HG02759 (cell line): ENCODE measurements at regions not wholly inside any gene's neighbourhood (a gene's known extent, or its start where the extent isn't known, plus 50 kb on each side); places are given as distances from the start of the nearest gene placed in this dataset.

Source experiments
- ATAC-seq: cut with Tn5 transposase; IDR thresholded peaks from one replicate; pipeline ENCODE4 v1.9.1; 2021; ENCODE audit warnings: mild to moderate bottlenecking, moderate library complexity; ENCODE audit not compliant: unreplicated experiment

GRCh38 chr2:219995399-219995798 is 368.0 kb downstream of the SLC4A3 start:
- no peak for ATAC-seq

GRCh38 chr2:219995991-219996765 is 368.7 kb downstream of the SLC4A3 start:
- ATAC-seq = no peak

DNA sequence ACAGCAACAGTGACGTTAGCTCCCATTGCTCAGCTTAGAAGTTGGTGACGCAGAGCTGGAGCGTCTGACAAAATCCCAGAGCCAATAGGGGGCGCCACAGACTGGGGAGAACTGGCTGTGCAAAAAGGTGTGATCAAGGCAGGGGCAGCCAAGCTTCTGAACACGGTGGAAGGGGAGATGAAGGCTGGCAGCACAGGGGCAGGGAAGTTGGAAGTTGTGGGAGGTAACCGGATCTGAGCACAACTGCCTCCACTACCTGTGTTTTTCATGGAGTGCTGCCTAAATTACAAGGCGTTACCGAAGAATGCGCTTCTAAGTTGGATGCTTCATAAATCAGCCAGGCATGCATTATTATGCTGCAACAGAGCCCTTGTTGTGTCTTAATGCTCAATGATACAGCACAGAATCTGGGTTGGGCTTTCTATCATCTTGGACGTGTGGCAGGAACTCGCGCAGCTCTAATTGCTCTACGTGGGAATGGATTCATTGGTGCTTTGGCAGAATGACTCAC is 370.0 kb downstream of the SLC4A3 start:
- no peak for ATAC-seq

- no peak for ATAC-seq
These were observed 370.7 kb downstream of the SLC4A3 start for GRCh38 chr2:219998107-219998506.

- ATAC-seq = no peak
These were observed 371.3 kb downstream of the SLC4A3 start for GRCh38 chr2:219998714-219999227.

- no peak for ATAC-seq
These were observed 372.6 kb downstream of the SLC4A3 start for GRCh38 chr2:220000080-220000479.

DNA sequence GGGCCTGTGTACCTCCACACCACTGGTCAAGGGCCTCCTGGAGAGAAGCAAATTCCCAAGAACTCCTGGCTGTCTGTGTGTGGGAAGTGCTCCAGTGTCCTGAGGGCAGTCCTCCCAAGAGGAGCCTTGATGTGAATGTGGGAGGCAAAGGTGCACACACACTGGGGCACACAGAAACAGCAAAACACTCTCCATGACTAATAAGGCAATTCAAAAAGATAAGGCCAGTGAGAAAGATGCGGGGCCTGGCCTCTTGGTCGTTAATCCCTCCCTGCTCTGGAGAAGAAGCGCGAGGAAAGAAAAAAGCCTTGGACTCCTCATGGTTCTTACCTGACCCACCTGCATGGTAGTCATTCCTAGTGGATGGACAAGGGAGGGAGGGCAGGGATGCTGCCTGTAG is 373.2 kb downstream of the SLC4A3 start:
- no peak for ATAC-seq

DNA sequence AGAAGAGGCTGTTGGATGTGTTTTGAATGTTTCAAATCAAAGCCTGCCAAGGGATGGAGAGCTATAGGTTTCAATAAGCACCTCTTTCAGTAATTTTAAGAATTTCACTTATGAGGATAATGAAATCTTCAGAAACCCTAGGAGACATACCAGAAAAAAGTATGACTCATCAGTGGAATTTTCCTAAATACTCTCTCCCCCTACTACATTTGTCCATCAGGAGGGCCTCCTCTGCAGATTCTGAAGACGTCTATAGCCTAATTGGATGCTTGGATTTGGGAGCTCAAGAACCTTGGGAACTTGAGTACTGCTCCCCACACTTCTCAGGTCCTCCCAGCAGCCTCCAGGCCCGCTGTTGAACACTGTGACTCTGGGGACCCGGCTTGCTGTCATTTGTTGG is 374.3 kb downstream of the SLC4A3 start:
- ATAC-seq = no peak

DNA sequence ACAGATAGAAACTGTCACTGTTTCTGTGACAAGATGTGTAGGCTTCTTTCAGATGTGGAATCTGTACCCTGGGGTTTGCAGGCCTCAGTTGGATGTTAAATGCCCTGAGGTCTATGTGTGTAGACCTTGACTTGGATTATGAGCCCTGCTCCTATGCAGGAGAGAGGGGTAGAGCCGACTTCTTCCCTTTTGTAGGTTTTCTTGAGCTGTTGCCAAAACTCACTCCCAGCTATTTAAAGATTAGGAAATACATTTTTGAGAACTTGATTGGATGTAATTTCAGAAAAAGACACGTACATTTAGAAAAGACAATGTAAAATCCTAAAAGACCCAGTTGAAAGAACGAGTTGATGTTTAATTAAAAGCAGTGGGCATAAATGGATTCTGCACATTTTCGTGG is 374.8 kb downstream of the SLC4A3 start:
- no peak for ATAC-seq

DNA sequence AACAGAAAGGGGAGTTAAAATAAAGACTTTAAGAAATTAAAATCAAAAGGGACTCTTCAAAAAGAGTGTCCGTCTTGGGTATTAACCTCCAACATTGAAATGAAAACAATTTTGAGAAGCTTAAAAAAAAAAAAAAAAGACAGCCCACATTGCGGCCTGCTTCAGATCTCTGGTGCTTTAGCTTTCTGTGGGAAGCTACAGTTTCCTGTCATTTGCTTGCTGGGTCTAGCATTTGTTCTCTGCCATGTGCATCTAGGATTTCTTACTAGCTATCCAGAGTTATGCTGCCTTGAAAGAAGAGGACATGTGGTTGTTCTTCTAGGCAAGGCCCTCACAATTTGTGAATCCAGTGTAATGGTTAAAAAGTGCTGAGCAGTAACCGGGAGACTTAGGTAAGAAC is 375.3 kb downstream of the SLC4A3 start:
- ATAC-seq = no peak

GRCh38 chr2:220005362-220005761 is 377.9 kb downstream of the SLC4A3 start:
- ATAC-seq = no peak

GRCh38 chr2:220006152-220006621 is 378.8 kb downstream of the SLC4A3 start:
- no peak for ATAC-seq

DNA sequence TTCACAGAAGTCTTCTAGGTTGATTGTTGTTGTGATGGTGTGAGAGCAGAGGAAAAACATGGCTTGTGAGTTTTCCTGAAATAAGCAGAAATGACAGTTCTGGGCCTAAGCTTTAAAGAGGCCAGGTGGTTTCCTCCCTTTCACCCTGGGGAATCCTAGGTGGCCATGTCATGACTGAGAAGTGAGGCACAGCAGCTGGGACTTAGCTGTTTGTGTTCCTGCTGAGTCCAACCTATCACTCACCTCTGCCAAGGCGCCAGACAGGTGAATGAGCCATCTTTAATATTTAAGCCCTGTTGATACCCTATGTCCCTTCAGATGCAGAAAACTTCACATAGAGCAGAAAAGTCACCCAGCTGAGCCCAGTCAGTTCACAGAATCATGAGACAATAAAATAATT is 384.4 kb downstream of the SLC4A3 start:
- ATAC-seq = no peak

DNA sequence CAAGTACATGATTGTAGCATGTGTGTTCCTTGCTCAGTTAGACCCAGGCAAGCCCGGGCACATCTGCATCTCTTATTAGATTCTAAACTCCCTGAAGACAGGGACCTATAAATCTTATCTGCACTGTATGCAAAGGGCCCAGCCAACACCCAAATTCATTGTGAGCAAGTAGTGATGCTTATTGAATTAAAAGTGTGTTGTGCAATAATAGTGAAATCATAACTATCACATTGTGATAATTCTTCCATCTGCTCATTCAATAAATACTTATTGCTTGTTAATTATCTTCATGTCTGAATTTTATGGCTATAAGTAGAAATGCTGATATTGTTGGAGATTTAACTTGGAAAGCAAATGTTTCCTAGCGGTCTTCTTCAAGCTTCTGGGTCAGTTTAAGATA is 387.5 kb downstream of the SLC4A3 start:
- ATAC-seq = no peak

DNA sequence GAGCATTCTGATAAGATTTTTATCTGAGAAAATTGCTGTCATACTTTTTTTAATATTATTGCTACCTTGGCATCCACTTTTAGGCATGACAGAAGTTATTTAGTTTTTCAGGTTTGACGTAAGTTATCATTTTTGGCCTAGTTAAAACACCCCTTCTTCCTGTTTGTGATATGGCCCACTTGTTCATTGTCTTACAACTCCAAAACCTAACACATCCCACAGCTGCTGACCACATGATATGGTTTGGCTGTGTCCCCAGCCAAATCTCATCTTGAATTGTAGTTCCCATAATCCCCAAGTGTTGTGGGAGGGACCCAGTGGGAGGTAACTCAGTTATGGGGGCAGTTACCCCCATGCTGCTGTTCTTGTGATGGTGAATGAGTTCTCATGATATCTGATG is 388.1 kb downstream of the SLC4A3 start:
- no peak for ATAC-seq

GRCh38 chr2:220025207-220025606 is 397.8 kb downstream of the SLC4A3 start:
- no peak for ATAC-seq

DNA sequence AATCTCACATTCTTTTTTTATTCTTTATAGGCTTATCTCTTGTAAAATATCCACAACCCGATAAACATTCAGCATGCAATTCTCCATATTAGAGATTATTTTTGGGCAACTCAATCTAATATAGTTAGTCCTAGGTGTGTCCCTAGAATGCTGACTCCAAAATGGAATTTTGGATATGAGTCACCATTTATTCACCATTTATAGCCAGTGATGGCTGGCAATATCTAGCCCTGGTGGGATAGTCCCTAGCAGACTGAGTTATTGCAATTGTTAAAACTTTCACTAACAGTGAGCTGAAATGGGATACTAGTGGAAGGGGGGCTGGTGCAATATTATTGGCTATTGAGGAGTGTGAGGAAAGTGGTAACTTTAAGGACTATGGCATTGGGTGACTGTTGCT is 401.6 kb downstream of the SLC4A3 start:
- ATAC-seq = no peak

DNA sequence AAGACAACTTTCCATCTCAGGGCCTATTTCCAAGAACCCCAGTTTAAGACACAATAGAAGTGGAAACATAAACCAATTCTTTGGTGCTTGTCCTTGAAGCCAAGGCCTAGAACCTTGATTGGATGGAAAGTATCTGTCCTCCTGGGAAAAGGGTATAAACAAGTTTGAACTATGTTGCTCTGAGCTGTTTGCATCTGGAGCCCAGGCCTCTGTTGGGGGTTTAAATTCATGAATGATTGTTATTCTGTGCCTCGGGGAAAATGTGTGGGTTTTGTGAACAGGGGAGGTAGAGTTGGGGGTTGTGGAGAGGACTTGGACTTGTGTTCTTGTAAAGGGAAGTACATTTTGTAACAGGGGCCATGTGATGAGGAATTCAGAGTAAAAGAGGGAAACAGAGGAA is 406.1 kb downstream of the SLC4A3 start:
- ATAC-seq = no peak

DNA sequence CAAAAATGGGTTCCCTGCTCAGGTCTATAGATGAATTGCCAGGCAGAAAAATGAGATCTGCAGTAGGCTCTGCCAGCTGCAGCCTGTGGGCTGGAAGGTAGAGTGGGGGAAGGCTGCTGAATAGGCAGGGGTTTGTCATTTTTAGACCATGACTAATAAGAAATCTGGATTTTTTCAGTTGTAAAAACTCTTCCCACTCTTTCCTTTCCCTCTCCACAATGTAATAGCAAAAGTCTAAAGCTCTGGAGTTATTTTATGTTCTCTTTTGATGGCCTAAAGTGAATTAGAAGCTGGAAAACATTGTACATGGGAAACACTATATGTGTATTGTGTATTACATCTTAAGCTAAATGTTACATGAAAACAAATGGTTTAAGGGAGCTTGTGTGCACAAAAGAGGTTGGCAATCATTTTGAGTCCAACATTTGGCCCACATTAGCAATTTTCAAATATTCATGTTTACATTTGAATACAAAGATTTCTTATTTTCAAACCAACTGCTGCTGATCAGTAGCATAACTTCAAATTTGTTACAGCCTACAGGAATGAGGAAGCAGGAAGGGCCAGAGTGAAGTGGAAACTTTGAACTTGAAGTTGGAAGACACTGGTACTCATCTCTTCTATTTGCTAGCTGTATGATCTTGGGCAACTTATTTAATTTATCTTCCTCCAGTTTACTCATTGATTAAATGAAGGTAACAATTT is 407.1 kb downstream of the SLC4A3 start:
- ATAC-seq = no peak

GRCh38 chr2:220036431-220036830 is 409.0 kb downstream of the SLC4A3 start:
- ATAC-seq = no peak

DNA sequence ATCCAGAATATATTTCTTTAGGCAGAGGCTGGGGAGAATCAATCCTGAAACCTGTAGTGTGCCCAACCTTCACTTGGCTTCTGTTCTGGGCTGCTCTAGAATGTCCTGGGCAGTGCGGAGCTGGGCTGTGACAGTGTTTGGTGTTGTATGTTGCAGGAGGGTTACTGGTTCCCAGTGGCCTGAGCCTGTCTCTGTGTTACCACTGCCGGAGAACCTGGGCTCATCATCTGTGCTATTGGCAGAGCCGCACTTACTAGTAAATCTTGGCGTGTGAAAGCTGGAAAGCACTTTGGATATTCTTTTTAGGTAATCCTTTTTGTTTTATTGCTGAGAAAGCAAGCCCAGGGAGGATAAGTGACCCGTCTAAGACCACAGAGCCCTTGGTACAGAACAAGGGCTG is 412.9 kb downstream of the SLC4A3 start:
- no peak for ATAC-seq

DNA sequence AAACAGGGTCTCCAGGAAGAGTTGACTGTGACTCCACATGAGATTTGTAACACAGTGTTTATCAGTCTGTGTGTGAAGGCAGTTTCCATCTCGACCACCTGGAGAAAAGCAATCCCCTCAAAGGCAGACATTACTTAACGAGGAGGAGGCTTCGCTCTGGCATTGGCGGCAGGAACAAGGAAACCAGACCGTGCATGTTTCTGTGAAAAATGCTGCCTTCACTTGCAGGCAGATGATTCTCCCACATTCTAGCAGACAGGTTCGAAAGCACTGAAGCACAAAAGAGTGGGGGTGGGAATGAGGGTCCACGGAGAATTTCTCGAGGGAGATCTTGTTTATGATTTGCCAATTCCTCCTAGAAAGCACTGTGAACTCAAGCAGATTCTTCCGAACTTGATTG is 414.0 kb downstream of the SLC4A3 start:
- ATAC-seq = no peak
